A549 (cell line): ENCODE measurements at regions not wholly inside any gene's neighbourhood (a gene's known extent, or its start where the extent isn't known, plus 50 kb on each side); places are given as distances from the start of the nearest gene placed in this dataset.

Source experiments
- ATAC-seq, 2 experiments: fragments of 200-7000 bp in 1 of 2; fragments of >200 bp in 1 of 2; cut with Nextera tagmentation in 1 of 2; cut with Tn5 transposase in 1 of 2; 3 replicates each; pipeline versions ENCODE4 v1.8.0 to v1.9.1; 2018 to 2020; ENCODE audit warnings: mild to moderate bottlenecking in 1 of 2, moderate library complexity in 1 of 2
- CTCF ChIA-PET: fragments of 300-600 bp; sonication (Branson Sonifier 250); formaldehyde crosslinking; extraction: SDS; loops from one replicate; lab custom pipeline; 2021; ENCODE audit warnings: antibody characterized with exemption, inconsistent platforms; lab: Yijun Ruan, JAX
- POLR2A ChIA-PET: fragments of 350-600 bp; formaldehyde crosslinking; extraction: SDS; loops from one replicate; lab custom pipeline; 2021; ENCODE audit warnings: antibody characterized with exemption, inconsistent platforms; lab: Yijun Ruan, JAX
- DNase-seq, 2 experiments: peaks; one replicate each; pipeline versions ENCODE4 v3.0.0 to v3.0.0-alpha.2; 2011 to 2016; ENCODE audit warnings: low read depth in 1 of 2, low spot score in 1 of 2
- FAIRE-seq: peaks from 2 replicates; lab custom pipeline; 2011; peaks lifted over from hg19 to GRCh38; lab: Jason Lieb, UNC
- H3K27ac ChIP-seq, 2 experiments: fragments of >200 bp; sonication (Bioruptor Twin); formaldehyde crosslinking; 3 replicates each; pipeline ENCODE4 v1.5.1; 2016 to 2017
- H3K4me1 ChIP-seq: fragments of >200 bp; sonication (Bioruptor Twin); formaldehyde crosslinking; 3 replicates; pipeline ENCODE4 v1.6.1; 2016
- H3K4me2 ChIP-seq: fragments of >200 bp; sonication (Bioruptor Twin); formaldehyde crosslinking; 3 replicates; pipeline ENCODE4 v1.6.1; 2016
- H3K4me3 ChIP-seq: fragments of >200 bp; sonication (Bioruptor Twin); formaldehyde crosslinking; 3 replicates; pipeline ENCODE4 v1.5.1; 2016
- H3K9me3 ChIP-seq: fragments of >200 bp; sonication (Bioruptor Twin); formaldehyde crosslinking; 3 replicates; pipeline ENCODE4 v1.6.1; 2016
- CHD2 ChIP-seq: fragments of 150-350 bp; IDR thresholded peaks from 2 replicates; pipeline ENCODE4 v1.6.1; 2014; ENCODE audit warnings: low read length; ENCODE audit not compliant: partially characterized antibody
- EHF ChIP-seq: fragments of 250-450 bp; sonication (Bioruptor Pico); IDR thresholded peaks from 2 replicates; pipeline ENCODE4 v1.5.0; 2020; ENCODE audit warnings: mild to moderate bottlenecking
- ESRRA ChIP-seq: fragments of 150-350 bp; IDR thresholded peaks from 2 replicates; pipeline ENCODE4 v1.6.1; 2014; ENCODE audit warnings: mild to moderate bottlenecking, low read length, borderline replicate concordance
- HEYL ChIP-seq: fragments of 250-450 bp; sonication (Bioruptor Pico); IDR thresholded peaks from 2 replicates; pipeline ENCODE4 v1.8.0; 2021; ENCODE audit warnings: mild to moderate bottlenecking, moderate library complexity
- HOXB13 ChIP-seq: fragments of 250-450 bp; sonication (Bioruptor Pico); IDR thresholded peaks from 2 replicates; pipeline ENCODE4 v1.5.0; 2020; ENCODE audit warnings: low read depth, mild to moderate bottlenecking, moderate library complexity
- JUN ChIP-seq, 2 experiments: fragments of >200 bp; sonication (Bioruptor Twin); formaldehyde crosslinking; IDR thresholded peaks; 2 replicates in 1 of 2; 3 replicates in 1 of 2; pipeline ENCODE4 v1.6.1; 2016 to 2017
- JUNB ChIP-seq: fragments of >200 bp; sonication (Bioruptor Twin); formaldehyde crosslinking; IDR thresholded peaks from 2 replicates; pipeline ENCODE4 v1.6.1; 2016
- MAFK ChIP-seq: fragments of 450-650 bp; IDR thresholded peaks from 2 replicates; pipeline ENCODE4 v1.6.1; 2014; ENCODE audit not compliant: partially characterized antibody
- PHF8 ChIP-seq: fragments of 200-600 bp; sonication (generic); IDR thresholded peaks from 2 replicates; pipeline ENCODE4 v1.6.1; 2016; ENCODE audit warnings: low read depth, mild to moderate bottlenecking, antibody characterized with exemption, moderate library complexity, borderline replicate concordance
- POLR2A ChIP-seq: IDR thresholded peaks from 2 replicates; pipeline ENCODE4 v1.6.1; 2012; ENCODE audit warnings: mild to moderate bottlenecking, low read length
- POLR2AphosphoS2 ChIP-seq: conservative IDR thresholded peaks from 2 replicates; pipeline ENCODE4 v1.6.1; 2012; ENCODE audit warnings: low read length, improper control_type of control experiment, inconsistent platforms
- RAD21 ChIP-seq, 2 experiments: fragments of >200 bp in 1 of 2; sonication (Bioruptor Twin) in 1 of 2; formaldehyde crosslinking in 1 of 2; IDR thresholded peaks in 1 of 2; conservative IDR thresholded peaks in 1 of 2; 2 replicates in 1 of 2; 3 replicates in 1 of 2; pipeline ENCODE4 v1.6.1; 2012 to 2018; ENCODE audit warnings: inconsistent platforms in 1 of 2
- RARB ChIP-seq: fragments of 250-450 bp; sonication (Bioruptor Pico); IDR thresholded peaks from 2 replicates; pipeline ENCODE4 v1.8.0; 2021; ENCODE audit warnings: mild to moderate bottlenecking, moderate library complexity
- RFX5 ChIP-seq: fragments of 450-650 bp; IDR thresholded peaks from 2 replicates; pipeline ENCODE4 v1.7.1; 2014; ENCODE audit warnings: antibody characterized with exemption, mild to moderate bottlenecking, moderate library complexity
- RNF2 ChIP-seq: fragments of 200-600 bp; sonication (generic); IDR thresholded peaks from 2 replicates; pipeline ENCODE4 v1.6.1; 2016; ENCODE audit warnings: low read depth, mild to moderate bottlenecking, antibody characterized with exemption, moderate library complexity, borderline replicate concordance
- SMC3 ChIP-seq: fragments of >200 bp; sonication (Bioruptor Twin); formaldehyde crosslinking; IDR thresholded peaks from 3 replicates; pipeline ENCODE4 v1.6.1; 2018; ENCODE audit warnings: inconsistent platforms
- TFCP2L1 ChIP-seq: fragments of 250-450 bp; sonication (Bioruptor Pico); IDR thresholded peaks from 2 replicates; pipeline ENCODE4 v1.5.0; 2021; ENCODE audit warnings: mild to moderate bottlenecking
- TP53 ChIP-seq: fragments of 250-450 bp; sonication (Bioruptor Pico); IDR thresholded peaks from 2 replicates; pipeline ENCODE4 v1.5.0; 2021; ENCODE audit warnings: mild to moderate bottlenecking, moderate library complexity
- ZC3H11A ChIP-seq: fragments of 450-650 bp; IDR thresholded peaks from 2 replicates; pipeline ENCODE4 v1.6.1; 2014; ENCODE audit warnings: antibody characterized with exemption, mild to moderate bottlenecking
- ZNF302 ChIP-seq: fragments of 250-450 bp; sonication (Bioruptor Pico); IDR thresholded peaks from 2 replicates; pipeline ENCODE4 v1.9.0; 2021; ENCODE audit warnings: inconsistent platforms, mild to moderate bottlenecking, moderate library complexity
- WGBS: methylation state at CpG from one replicate; pipeline ENCODE4 v1.1.6; 2017; ENCODE audit errors: missing lambda C conversion rate; 5-methylcytosine and 5-hydroxymethylcytosine counted together
- TF ChIP-seq, protein P1 (sequence below): IDR thresholded peaks from 2 replicates; pipeline ENCODE4 v1.6.1; 2012
- TF ChIP-seq, protein P2 (sequence below): IDR thresholded peaks from 2 replicates; pipeline ENCODE4 v1.6.1; 2012; ENCODE audit warnings: low read depth, borderline replicate concordance
- TF ChIP-seq, protein P3 (sequence below): fragments of >200 bp; sonication (Bioruptor Twin); formaldehyde crosslinking; IDR thresholded peaks from 2 replicates; pipeline ENCODE4 v1.6.1; 2016
- TF ChIP-seq, protein P4 (sequence below): fragments of 250-450 bp; sonication (Bioruptor Pico); IDR thresholded peaks from 2 replicates; pipeline ENCODE4 v1.5.0; 2021; ENCODE audit warnings: mild to moderate bottlenecking, moderate library complexity, borderline replicate concordance
- TF ChIP-seq, protein P5 (sequence below): IDR thresholded peaks from 2 replicates; pipeline ENCODE4 v1.6.1; 2012

DNA sequence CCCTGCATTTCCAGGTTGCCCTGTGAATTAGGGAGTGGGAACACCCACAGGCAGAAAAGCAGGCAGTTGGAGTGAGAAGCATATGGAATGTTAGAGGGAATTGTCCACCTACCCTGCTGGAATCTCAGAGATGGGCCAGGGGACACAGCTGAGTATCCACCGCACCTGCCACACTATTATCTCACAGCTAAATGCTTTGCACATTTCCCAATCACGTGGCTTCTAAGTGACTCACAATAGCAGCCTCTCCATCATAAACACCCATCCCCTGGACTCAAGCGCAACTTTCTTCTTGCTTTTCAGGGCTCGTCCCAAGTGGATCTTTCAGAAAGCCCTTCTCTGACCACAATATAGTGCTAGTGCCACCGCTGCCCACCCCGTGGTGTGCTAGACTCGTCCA, 389.0 kb upstream of the LMCD1 start:
- no peak for DNase-seq
- POLR2A ChIA-PET: no interaction called here
- ATAC-seq: no peak
- 29% methylated on average over 7 of the region's 7 CpGs for WGBS
- H3K27ac ChIP-seq: no peak overlapping the region
- H3K4me3 ChIP-seq: no peak overlapping the region
- CTCF ChIA-PET: interaction anchor here (1.0 to 2.0 kb wide), 2 partner anchors 11 to 22 kb away, joined by 3 to 5 read pairs; no protein-coding TSS in a partner anchor
- no peak overlapping the region for H3K4me2 ChIP-seq
- no peaks in the 10 kb centered on the region for H3K9me3 ChIP-seq
- H3K4me1 ChIP-seq: no peaks in the 10 kb centered on the region
- no peak for FAIRE-seq
- no peak for TF ChIP-seq ESRRA
- TF ChIP-seq, protein P1, sequence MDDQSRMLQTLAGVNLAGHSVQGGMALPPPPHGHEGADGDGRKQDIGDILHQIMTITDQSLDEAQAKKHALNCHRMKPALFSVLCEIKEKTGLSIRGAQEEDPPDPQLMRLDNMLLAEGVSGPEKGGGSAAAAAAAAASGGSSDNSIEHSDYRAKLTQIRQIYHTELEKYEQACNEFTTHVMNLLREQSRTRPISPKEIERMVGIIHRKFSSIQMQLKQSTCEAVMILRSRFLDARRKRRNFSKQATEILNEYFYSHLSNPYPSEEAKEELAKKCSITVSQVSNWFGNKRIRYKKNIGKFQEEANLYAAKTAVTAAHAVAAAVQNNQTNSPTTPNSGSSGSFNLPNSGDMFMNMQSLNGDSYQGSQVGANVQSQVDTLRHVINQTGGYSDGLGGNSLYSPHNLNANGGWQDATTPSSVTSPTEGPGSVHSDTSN: no peak
- TF ChIP-seq TP53 (CRISPR knock-in tag): no peak
- TF ChIP-seq HEYL (CRISPR knock-in tag): no peak
- TF ChIP-seq POLR2AphosphoS2: no peak
- TF ChIP-seq, protein P2, sequence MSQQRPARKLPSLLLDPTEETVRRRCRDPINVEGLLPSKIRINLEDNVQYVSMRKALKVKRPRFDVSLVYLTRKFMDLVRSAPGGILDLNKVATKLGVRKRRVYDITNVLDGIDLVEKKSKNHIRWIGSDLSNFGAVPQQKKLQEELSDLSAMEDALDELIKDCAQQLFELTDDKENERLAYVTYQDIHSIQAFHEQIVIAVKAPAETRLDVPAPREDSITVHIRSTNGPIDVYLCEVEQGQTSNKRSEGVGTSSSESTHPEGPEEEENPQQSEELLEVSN: no peak
- TF ChIP-seq JUN (IDR thresholded peaks at IDR 0.05): no peak
- TF ChIP-seq MAFK: no peak
- TF ChIP-seq, protein P3, sequence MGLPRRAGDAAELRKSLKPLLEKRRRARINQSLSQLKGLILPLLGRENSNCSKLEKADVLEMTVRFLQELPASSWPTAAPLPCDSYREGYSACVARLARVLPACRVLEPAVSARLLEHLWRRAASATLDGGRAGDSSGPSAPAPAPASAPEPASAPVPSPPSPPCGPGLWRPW: no peak

DNA sequence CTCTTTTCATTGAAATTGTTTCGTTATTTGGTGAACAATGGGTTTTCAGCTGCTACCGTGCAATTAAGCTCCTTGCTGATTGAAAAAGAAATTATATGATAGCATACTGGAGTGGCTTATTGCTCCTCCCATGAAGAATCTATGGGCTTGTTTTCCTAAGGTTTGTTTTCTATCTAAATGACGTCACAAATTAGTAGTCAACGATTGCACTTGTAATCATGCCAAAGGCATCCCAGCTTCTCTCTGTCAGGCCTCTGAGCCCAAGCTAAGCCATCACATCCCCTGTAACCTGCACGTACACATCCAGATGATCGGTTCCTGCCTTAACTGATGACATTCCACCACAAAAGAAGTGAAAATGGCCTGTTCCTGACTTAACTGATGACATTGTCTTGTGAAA, 388.0 kb upstream of the LMCD1 start:
- ATAC-seq: no peak
- 21% methylated on average over 6 of the region's 6 CpGs for WGBS

DNA sequence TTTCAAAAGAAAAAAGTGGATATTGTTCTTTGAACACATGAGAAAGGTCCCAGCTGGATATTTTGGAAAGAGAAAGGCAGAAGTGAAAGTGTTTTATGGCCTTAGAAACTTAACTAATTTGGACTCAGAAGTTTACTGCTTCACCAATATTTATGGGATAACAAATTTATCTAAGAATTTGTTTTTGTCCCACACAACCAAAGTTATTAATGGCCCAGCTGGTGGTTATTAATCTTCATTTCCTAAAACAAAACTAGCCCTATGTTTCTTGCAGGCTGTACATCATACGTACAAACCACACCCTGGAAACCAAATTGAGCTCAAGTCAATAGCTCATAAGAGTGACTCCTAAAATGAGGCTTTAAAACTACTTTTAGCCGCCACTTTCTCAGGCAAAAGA, 372.9 kb upstream of the LMCD1 start:
- WGBS: 5% methylated on average over 2 of the region's 2 CpGs
- POLR2A ChIA-PET: no interaction called here

More for the DNA sequence above, 388.0 kb upstream of the LMCD1 start:
- no peaks in the 10 kb centered on the region for H3K4me1 ChIP-seq
- ChIA-PET CTCF (interaction anchor here (0.6 kb wide), 1 partner anchor 130 kb away, joined by 3 read pairs; no protein-coding TSS in a partner anchor), POLR2A (no interaction called here)
- DNase-seq (no peak), FAIRE-seq (no peak)
- H3K27ac ChIP-seq: no peak overlapping the region
- no peak overlapping the region for H3K4me3 ChIP-seq
- H3K9me3 ChIP-seq: 0 out of 3 replicates have a peak, but pooled peaks cover 5% of the 10 kb centered on the region
- no peak overlapping the region for H3K4me2 ChIP-seq
- TF ChIP-seq, protein P4, sequence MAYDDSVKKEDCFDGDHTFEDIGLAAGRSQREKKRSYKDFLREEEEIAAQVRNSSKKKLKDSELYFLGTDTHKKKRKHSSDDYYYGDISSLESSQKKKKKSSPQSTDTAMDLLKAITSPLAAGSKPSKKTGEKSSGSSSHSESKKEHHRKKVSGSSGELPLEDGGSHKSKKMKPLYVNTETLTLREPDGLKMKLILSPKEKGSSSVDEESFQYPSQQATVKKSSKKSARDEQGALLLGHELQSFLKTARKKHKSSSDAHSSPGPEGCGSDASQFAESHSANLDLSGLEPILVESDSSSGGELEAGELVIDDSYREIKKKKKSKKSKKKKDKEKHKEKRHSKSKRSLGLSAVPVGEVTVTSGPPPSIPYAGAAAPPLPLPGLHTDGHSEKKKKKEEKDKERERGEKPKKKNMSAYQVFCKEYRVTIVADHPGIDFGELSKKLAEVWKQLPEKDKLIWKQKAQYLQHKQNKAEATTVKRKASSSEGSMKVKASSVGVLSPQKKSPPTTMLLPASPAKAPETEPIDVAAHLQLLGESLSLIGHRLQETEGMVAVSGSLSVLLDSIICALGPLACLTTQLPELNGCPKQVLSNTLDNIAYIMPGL (CRISPR knock-in tag): no peak
- TF ChIP-seq ZNF302 (CRISPR knock-in tag) (no peak), TFCP2L1 (CRISPR knock-in tag) (no peak), RNF2 (no peak), RAD21 (conservative IDR thresholded peaks at IDR 0.05 in 1 of 2, IDR thresholded peaks at IDR 0.05 in 1 of 2) (no peak), HOXB13 (CRISPR knock-in tag) (no peak), PHF8 (no peak), SMC3 (no peak), EHF (CRISPR knock-in tag) (no peak), CHD2 (no peak), RARB (no peak), ZC3H11A (no peak), RFX5 (no peak), POLR2A (no peak), POLR2AphosphoS2 (no peak)
- TF ChIP-seq, protein P5, sequence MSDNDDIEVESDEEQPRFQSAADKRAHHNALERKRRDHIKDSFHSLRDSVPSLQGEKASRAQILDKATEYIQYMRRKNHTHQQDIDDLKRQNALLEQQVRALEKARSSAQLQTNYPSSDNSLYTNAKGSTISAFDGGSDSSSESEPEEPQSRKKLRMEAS: no peak
- TF ChIP-seq, all 56 proteins: peak for 0

More for the DNA sequence above, 372.9 kb upstream of the LMCD1 start:
- H3K4me1 ChIP-seq: no peaks in the 10 kb centered on the region
- no peak for DNase-seq
- CTCF ChIA-PET: interaction anchor here (0.7 kb wide), 1 partner anchor 111 kb away, joined by 3 read pairs; no protein-coding TSS in a partner anchor
- TF ChIP-seq JUNB: no peak
- TF ChIP-seq, all 56 proteins: peak for 0
- ATAC-seq (no peak), FAIRE-seq (no peak)
- no peak overlapping the region for H3K27ac ChIP-seq
- H3K4me2 ChIP-seq: no peak overlapping the region
- H3K4me3 ChIP-seq: no peak overlapping the region
- H3K9me3 ChIP-seq: no peaks in the 10 kb centered on the region
